ENCODE measurements at regions not wholly inside any gene's neighbourhood (a gene's known extent, or its start where the extent isn't known, plus 50 kb on each side); places are given as distances from the start of the nearest gene placed in this dataset.
"Not testable (repeated sequence)": the region's sequence is repeated elsewhere in the genome, so short reads cannot be mapped to it uniquely, and the experiment has no call there.

DNA sequence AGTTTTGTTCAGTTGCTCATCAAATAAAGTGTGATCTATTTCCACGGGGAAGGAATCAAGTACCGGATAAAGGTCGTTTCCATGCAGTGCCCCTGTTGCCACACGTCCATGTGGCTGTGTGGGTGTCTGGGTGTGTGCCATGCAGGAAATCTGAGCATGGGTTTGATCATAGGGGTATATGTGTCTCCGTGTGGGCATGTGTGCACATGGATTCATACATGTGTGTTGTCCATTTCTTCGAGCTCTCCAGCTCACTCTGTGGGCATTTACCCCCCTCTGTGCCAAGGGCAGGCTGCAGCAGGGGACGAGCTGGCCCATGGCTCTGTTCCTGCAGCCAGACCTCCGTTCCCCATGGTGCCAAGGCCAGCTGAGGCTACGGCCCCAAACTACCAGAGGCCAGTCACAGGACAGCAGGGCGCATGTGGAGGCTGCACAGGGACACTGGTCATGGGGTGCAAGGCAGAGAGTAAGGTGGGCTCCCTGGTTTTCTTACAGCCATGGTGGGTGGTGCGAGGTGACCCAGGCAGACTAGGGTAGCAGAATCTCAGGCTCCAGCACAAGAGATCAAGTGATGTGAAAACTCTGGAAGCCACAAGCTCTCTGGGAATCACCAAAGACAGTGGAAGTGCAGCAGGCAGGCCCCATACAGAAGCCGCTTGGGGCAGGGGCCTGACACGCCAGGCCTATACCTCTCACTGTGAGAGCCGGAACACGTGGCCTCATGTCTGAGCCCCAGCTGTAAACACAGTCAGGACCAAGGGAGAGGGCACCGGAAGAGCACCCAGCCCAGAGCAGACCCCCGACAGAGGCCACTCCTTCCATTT, 66.4 kb upstream of the RAB6C start:
- no peak for DNase-seq (ENCODE audit: low read depth)

DNA sequence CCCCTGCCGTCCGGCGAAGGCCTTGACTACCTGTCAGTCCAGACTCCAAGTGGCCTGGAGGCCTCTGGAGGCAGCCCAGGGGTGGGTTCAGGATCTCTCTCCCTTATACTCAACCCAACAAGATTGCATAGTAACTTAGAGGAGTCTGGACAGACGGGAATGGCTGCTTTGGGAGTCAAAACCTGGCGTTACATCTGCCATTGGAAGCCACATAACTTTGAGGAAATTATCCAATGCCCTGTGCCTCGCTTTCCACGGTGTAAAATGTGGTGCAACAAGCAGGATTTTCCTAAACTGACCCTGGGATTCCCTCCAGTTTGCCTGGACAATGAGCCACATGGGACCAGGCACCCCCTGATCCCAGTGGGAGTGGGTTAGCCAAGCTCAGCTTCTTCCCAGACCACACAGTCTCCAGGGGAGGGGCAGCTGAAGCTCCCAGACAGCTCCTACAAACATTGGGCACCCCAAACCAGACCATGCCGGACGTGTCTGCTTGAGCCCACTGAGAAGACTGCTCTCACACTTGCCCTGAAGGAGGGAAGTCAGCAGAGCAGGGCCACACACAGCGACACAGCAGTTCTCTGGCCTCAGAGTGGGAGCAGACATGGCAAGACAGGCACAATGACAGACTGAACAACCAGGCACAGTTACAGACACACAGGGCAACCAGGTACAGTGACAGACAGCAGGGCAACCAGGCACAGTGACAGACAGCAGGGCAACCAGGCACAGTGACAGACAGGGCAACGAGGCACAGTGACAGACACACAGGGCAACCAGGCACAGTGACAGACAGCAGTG, 65.6 kb upstream of the RAB6C start:
- no peak for DNase-seq (ENCODE audit: low read depth)

DNA sequence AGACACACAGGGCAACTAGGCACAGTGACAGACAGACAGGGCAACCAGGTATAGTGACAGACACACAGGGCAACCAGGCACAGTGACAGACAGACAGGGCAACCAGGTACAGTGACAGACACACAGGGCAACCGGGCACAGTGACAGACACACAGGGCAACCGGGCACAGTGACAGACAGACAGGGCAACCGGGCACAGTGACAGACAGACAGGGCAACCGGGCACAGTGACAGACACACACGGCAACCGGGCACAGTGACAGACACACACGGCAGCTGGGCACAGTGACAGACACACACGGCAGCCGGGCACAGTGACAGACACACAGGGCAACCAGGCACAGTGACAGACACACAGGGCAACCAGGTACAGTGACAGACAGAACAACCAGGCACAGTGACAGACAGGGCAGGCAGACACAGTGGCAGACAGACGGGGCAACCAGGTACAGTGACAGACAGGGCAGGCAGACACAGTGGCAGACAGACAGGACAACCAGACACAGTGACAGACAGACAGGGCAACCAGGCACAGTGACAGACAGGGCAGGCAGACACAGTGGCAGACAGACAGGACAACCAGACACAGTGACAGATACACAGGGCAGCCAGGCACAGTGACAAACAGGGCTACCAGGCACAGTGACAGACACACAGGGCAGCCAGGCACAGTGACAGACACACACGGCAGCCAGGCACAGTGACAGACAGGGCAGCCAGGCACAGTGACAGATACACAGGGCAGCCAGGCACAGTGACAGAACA, 64.7 kb upstream of the RAB6C start:
- no peak for DNase-seq (ENCODE audit: low read depth)

DNA sequence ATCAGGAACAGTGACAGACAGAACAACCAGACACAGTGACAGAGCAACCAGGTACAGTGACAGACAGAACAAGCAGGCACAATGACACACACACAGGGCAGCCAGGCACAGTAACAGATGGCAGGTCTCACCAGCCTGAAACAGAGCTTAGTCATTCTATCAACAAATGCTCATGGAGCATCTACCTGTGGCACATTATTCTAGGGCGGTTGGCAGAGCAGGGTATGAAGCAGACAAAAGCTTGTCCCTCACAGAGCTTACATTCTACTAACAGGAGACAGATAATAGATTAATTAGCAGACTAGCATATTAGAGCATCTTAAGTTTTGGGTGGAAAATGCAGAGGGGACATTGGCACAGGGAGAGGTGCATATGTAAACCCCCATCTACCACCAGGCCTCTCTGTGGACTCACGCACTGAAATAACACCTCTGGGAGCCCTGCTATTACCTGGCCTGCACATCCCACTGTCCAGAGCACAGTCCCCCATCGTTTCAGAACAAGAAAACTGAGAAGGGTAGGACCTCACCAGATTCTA, 64.1 kb upstream of the RAB6C start:
- no peak for DNase-seq (ENCODE audit: low read depth)

DNA sequence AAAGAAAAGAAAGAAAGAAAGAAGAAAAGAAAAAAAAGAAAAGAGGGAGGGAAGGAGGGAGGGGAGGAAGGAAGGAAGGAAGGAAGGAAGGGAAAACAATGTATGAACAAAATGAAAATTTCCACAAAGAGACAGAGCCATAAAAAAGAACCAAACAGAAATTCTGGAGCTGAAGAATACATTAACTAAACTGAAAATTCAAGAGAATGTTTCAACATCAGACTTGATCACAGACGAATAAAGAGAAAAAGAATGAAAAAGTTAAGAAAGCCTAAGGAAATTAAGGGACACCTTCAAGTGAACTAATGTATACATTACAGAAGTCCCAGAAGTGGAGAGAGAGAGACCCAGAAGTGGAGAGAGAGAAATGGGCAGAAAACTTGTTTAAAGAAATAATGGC, 60.9 kb upstream of the RAB6C start:
- DNase-seq (ENCODE audit: low read depth), result no peak

DNA sequence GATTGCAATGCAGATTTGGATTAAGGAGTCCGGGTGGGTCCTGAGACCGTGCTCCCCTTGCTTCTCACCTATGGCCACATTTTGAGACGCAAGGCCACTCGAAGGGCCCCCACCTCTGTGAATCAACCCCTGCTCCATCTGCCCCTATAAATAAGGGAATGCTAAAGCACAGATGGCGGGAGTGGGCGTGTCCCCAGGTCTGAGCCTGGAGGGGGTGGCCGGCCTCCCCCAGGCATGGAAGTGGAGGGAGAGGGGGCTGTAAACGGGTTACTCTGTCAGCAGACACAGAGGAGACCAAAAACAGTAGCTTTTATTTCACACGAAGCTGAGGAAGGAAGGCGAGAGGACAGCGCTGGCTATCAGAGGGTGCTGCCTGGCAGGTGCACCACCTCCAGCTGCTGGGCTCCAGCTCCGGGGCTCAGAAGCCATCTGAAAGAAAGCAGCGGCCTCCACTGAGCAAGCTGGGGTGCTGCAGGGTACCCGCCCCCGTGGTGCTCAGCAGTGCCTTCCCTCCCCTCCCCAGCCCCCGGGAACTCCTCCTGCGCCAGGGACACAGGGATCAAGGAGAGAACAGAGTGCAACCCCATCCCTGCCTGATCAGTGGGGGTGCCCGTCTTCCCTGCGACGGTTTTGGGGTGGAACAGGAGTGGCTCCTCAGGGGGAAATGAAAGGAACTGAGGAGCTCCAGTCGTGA, 56.7 kb upstream of the RAB6C start:
- DNase-seq (ENCODE audit: low read depth), result no peak

DNA sequence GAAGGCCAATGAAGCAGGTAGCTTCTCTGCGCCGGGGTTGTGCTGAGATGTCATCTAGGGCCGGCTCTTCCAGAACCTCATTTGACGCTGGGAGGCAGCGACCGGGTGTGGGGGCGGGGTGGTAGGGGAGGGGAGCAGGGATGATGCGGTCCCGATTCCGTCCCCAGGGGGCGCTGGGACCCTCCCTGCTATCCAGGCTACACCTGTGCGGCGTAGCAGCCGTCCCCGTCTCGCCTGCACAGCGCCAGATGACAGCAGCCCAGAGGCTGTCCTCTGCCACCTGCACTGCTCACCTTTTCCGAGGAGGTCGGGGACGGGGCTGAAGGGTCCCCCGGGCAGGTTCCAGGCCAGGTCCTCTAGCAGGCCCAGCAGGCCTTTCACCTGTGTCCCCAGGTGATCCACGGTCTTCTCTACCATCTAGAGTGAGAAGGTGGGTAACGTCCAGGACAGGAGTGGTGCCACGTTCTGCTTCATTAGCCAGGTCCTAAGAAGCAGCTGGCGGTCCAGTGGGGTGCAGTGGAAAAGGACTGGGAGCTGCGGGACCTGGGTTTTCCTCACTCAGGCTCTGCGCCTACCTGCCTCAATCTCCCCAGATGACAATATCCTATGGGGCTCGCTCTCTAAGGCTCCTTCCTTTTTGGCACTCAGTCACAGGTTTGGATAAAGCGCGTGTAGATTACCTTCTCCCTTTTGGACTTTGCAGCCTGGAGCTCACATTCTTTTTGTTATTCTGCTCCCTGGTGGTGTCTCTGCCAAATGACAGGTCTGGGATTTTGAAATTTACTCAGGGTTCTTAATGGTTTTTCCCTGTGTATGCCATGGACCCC, 56.0 kb upstream of the RAB6C start:
- no peak for DNase-seq (ENCODE audit: low read depth)

DNA sequence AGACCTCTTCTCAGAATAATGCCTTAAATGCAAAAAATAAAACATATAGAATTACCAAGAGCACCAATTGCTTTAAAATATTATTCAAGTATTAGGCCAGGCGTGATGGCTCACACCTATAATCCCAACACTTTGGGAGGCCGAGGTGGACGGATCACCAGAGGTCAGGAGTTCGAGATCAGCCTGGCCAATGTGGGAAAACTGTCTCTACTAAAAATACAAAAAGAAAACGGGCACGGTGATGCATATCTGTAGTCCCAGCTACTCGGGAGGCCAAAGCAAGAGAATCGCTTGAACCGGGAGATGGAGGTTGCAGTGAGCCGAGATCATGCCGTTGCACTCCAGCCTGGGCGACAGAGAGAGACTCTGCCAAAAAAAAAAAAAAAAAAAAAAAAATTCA, 55.4 kb upstream of the RAB6C start:
- not testable (repeated sequence) for DNase-seq (ENCODE audit: low read depth)

DNA sequence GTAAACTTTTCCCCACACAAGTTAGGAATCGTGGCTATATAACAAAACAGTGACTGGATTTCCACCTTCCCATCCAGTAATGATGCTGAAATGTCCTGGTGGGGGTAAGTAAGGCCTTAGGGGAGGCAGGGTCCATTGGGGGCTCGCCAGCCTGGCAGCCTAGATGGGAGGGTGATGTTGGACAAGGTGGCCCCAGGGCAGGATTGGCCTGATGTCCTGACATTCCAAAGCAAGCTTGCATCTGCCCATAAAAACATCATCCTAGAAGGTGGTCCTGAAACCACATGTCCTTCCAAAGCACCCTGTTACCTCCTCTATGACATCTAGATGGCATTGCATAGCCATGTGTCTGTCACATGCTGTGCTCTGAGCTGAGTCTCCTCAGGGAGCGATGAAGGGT, 54.1 kb upstream of the RAB6C start:
- no peak for DNase-seq (ENCODE audit: low read depth)

DNA sequence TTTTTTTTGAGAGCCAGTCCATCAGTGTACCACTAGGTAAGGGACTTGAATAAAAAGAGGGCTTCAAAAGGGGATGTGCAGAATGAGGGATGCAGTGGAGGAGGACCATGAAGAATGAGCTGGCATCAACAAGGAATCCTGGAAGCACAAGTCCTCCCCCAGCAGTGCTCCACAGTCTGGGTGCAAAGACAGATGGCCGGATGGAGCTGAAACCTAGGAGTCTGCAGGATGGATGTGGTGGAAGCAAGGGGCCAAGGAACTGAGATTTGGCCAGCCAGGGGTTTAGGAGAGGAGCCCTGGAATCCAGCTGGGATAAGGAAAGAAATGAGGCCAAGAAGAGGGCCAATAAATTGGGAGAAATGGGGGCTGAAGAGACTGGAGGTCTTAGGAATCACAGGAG, 51.8 kb upstream of the RAB6C start:
- no peak for DNase-seq (ENCODE audit: low read depth)

DNA sequence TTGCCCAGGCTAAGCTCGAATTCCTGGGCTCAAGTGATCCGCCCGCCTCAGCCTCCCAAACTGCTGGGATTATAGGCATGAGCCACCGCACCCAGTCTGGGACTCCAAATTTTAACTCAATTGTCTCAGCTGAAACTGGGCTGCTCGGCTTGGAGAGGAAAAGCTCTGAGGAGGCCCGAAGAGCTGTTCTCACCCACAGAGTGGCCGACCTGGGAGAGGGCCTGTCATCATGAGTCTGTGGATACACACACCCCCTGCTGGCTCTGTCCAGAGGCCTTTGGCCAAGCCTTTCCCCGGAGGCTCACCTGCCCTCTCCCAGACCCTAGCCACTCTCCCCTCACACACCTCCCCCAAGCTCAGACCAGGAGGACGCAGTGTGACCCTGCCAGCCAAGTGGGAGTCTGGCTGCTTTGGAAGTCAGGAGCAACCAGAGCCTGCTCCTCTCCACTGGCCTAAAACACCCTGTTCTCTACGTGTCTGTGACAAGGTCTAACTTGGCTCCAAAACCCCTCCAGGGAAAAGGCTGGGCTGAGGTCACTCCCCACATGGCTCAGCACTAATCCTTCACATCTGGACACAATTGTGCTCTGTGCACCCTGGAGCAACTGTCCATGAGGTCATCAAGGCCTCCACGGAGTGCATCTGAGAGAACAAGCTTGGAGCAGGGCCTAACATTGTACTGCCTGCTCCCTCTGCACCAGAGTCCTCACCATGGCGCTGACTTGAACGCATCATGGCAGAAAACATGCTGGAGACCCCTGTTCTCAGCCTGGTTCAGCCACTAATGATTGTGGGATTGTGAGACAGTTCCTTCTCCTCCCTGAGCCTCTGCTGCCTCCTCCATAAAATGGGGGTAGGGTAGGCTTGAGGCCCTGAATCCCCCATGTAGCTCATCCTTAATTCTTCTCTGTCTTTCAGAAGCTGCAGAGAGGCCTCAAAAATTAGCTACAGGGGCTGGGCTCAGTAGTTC, 49.9 kb upstream of the RAB6C start:
- no peak for DNase-seq (ENCODE audit: low read depth)
